MM.1S (cell line): ENCODE measurements at regions not wholly inside any gene's neighbourhood (a gene's known extent, or its start where the extent isn't known, plus 50 kb on each side); places are given as distances from the start of the nearest gene placed in this dataset.

Experiments
- DNase-seq: peaks from one replicate; pipeline ENCODE4 v3.0.0-alpha.2; 2015
- H2AFZ ChIP-seq: fragments of 300-600 bp; sonication (generic); 2 replicates; pipeline ENCODE4 v1.6.0; 2016; ENCODE audit warnings: antibody characterized with exemption, low read length
- H3F3A ChIP-seq: fragments of 300-600 bp; sonication (generic); 2 replicates; pipeline ENCODE4 v1.6.1; 2016; ENCODE audit warnings: mild to moderate bottlenecking, antibody characterized with exemption, low read length, moderate library complexity, mixed read lengths; ENCODE audit not compliant: insufficient read depth
- H3K27ac ChIP-seq: fragments of 300-600 bp; sonication (generic); 2 replicates; pipeline ENCODE4 v1.5.1; 2016; ENCODE audit warnings: mild to moderate bottlenecking, low read length
- H3K27me3 ChIP-seq: fragments of 300-600 bp; sonication (generic); replicated peaks from 2 replicates; pipeline ENCODE4 v1.6.0; 2016; ENCODE audit warnings: low read length; ENCODE audit not compliant: insufficient read depth
- H3K36me3 ChIP-seq: fragments of 300-600 bp; sonication (generic); replicated peaks from 2 replicates; pipeline ENCODE4 v1.6.1; 2016; ENCODE audit warnings: mild to moderate bottlenecking, low read length, mixed read lengths; ENCODE audit not compliant: insufficient read depth
- H3K4me1 ChIP-seq: fragments of 300-600 bp; sonication (generic); 2 replicates; pipeline ENCODE4 v1.6.1; 2016; ENCODE audit warnings: low read length, mixed read lengths
- H3K4me2 ChIP-seq: fragments of 300-600 bp; sonication (generic); 2 replicates; pipeline ENCODE4 v1.6.0; 2016; ENCODE audit warnings: low read depth, low read length
- H3K4me3 ChIP-seq: fragments of 300-600 bp; sonication (generic); 2 replicates; pipeline ENCODE4 v1.5.1; 2016; ENCODE audit warnings: low read length, mixed read lengths
- H3K79me2 ChIP-seq: fragments of 300-600 bp; sonication (generic); 2 replicates; pipeline ENCODE4 v1.6.1; 2016; ENCODE audit warnings: mixed run types, low read length, mixed read lengths
- H3K9ac ChIP-seq: fragments of 300-600 bp; sonication (generic); 2 replicates; pipeline ENCODE4 v1.6.1; 2016; ENCODE audit warnings: low read length, mixed read lengths
- H3K9me2 ChIP-seq: fragments of 300-600 bp; sonication (generic); replicated peaks from 2 replicates; pipeline ENCODE4 v1.6.1; 2016; ENCODE audit warnings: mild to moderate bottlenecking, low read length, mixed read lengths; ENCODE audit not compliant: insufficient read depth
- H3K9me3 ChIP-seq: fragments of 300-600 bp; sonication (generic); replicated peaks from 2 replicates; pipeline ENCODE4 v1.6.1; 2016; ENCODE audit warnings: mild to moderate bottlenecking, low read length, mixed read lengths; ENCODE audit not compliant: insufficient read depth
- H4K20me1 ChIP-seq: fragments of 300-600 bp; sonication (generic); 2 replicates; pipeline ENCODE4 v1.6.1; 2016; ENCODE audit warnings: mild to moderate bottlenecking, low read length, moderate library complexity, mixed read lengths; ENCODE audit not compliant: insufficient read depth
- EZH2 ChIP-seq: fragments of 300-600 bp; sonication (generic); optimal IDR thresholded peaks from 2 replicates; pipeline ENCODE3; 2017; ENCODE audit warnings: low read depth, mild to moderate bottlenecking, antibody characterized with exemption, low read length, mixed read lengths
- EZH2phosphoT487 ChIP-seq: fragments of 300-600 bp; sonication (generic); IDR thresholded peaks from 2 replicates; pipeline ENCODE4 v1.6.1; 2018; ENCODE audit warnings: antibody characterized with exemption, low read length
- TF ChIP-seq, protein P1 (sequence below): fragments of 300-600 bp; sonication (generic); IDR thresholded peaks from 2 replicates; pipeline ENCODE4 v1.5.1; 2016; ENCODE audit warnings: antibody characterized with exemption, low read length, mixed read lengths

DNA sequence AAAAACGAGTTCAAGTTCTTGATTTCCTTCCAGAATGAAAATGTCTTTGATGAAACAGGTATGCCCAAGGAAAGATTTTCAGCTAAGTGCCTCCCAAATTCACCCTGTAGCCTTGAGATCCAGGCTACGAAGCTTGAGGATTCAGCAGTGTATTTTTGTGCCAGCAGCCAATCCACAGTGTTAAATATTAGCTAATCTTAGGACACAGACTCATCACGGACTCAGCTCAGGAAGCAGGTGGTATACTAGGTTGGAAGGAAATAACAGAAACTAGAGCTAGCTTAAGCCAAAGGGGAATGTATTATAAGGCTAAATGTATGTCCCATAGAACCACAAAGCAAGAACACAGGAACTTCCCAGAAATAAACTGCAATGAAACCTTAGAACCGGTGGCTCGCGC is 151.0 kb upstream of the PRSS1 start:
- no peaks in the 10 kb centered on the region for H3K4me1 ChIP-seq
- H3K27me3 ChIP-seq: no peaks in the 10 kb centered on the region; the same call in 1 of the 2 replicates

DNA sequence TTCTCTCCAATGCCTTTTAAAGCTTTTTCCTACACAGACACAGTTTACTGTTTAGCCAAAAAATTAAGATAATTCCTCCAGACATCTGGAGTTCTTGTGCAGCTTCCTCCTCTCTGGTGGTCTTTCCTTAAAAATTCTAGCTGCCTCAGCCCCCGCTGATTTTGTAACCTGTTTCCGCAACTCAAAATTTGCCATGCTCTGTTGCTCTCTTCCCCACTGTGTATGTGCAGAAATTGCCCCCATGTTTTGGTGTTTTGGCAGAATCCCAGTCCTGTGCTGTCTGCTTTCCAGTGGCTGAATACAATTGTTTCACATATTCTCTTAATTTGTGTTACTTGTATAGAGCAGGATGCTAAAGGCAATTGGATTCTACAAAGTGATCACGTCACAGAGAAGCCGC is 151.7 kb upstream of the PRSS1 start:
- Histone ChIP-seq H3K4me1 (no peaks in the 10 kb centered on the region), H3K27ac (no peak overlapping the region), H3K9me3 (no peaks in the 10 kb centered on the region), H3K4me2 (no peak overlapping the region), H3F3A (no peaks in the 10 kb centered on the region), H3K36me3 (no peaks in the 10 kb centered on the region), H3K4me3 (no peak overlapping the region), H3K9me2 (no peaks in the 10 kb centered on the region), H3K27me3 (no peaks in the 10 kb centered on the region; the same call in 1 of the 2 replicates), H3K9ac (no peak overlapping the region), H3K79me2 (no peaks in the 10 kb centered on the region), H2AFZ (no peak overlapping the region), H4K20me1 (no peaks in the 10 kb centered on the region)
- DNase-seq: no peak
- TF ChIP-seq, protein P1, sequence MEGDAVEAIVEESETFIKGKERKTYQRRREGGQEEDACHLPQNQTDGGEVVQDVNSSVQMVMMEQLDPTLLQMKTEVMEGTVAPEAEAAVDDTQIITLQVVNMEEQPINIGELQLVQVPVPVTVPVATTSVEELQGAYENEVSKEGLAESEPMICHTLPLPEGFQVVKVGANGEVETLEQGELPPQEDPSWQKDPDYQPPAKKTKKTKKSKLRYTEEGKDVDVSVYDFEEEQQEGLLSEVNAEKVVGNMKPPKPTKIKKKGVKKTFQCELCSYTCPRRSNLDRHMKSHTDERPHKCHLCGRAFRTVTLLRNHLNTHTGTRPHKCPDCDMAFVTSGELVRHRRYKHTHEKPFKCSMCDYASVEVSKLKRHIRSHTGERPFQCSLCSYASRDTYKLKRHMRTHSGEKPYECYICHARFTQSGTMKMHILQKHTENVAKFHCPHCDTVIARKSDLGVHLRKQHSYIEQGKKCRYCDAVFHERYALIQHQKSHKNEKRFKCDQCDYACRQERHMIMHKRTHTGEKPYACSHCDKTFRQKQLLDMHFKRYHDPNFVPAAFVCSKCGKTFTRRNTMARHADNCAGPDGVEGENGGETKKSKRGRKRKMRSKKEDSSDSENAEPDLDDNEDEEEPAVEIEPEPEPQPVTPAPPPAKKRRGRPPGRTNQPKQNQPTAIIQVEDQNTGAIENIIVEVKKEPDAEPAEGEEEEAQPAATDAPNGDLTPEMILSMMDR: no peak
- TF ChIP-seq EZH2phosphoT487 (no peak), EZH2 (no peak)

More for the DNA sequence above, 151.0 kb upstream of the PRSS1 start:
- Histone ChIP-seq H2AFZ (no peak overlapping the region), H3K4me3 (no peak overlapping the region), H3K4me2 (no peak overlapping the region), H3K36me3 (no peaks in the 10 kb centered on the region), H3F3A (no peaks in the 10 kb centered on the region), H3K9me3 (no peaks in the 10 kb centered on the region), H4K20me1 (no peaks in the 10 kb centered on the region), H3K9ac (no peak overlapping the region), H3K79me2 (no peaks in the 10 kb centered on the region), H3K27ac (no peak overlapping the region), H3K9me2 (no peaks in the 10 kb centered on the region)
- TF ChIP-seq EZH2 (no peak), EZH2phosphoT487 (no peak)
- TF ChIP-seq, protein P1: no peak
- DNase-seq: no peak

DNA sequence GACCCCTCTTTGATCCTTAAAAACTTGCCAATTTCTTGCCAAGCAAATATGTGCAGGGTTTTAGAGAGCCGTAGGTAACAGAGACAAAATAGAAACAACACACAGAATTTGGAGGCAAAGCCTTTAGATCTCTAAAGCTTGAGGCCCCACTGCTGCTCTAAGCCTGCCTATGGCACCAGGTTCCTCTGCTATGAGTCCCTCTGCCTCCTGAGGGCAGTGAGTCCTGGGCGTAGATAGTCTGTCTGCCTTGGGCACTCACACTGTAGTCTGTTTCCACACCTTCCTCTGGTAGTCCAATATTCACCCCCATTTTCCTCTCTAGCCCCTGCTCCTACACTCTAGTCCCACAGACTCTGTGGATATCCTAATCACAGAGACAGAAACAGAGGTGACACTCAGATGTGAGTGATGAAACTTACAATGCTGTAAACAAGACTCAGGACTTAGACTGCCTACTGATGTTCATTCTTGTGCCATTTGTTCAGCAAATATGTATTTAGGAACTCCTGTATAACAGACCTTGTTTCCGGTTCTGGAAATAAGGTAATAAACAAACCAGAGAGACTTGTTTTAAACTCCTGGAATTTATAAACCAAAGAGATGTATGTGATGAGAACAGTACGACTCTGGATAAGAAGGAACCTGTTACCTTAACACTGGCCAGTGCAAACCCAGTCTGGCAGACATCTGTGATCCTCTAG is 153.3 kb upstream of the PRSS1 start:
- no peaks in the 10 kb centered on the region for H3K9me3 ChIP-seq
- H3K79me2 ChIP-seq: no peaks in the 10 kb centered on the region
- no peak overlapping the region for H3K4me2 ChIP-seq
- H4K20me1 ChIP-seq: no peaks in the 10 kb centered on the region
- H3F3A ChIP-seq: no peaks in the 10 kb centered on the region
- TF ChIP-seq EZH2phosphoT487 (no peak), EZH2 (no peak)
- TF ChIP-seq, protein P1: no peak
- H3K9ac ChIP-seq: no peak overlapping the region
- no peak for DNase-seq
- H3K4me3 ChIP-seq: no peak overlapping the region
- no peaks in the 10 kb centered on the region; the same call in 1 of the 2 replicates for H3K27me3 ChIP-seq
- no peak overlapping the region for H3K27ac ChIP-seq
- no peaks in the 10 kb centered on the region for H3K36me3 ChIP-seq
- H3K9me2 ChIP-seq: no peaks in the 10 kb centered on the region
- no peaks in the 10 kb centered on the region for H3K4me1 ChIP-seq
- no peak overlapping the region; the same call in 1 of the 2 replicates for H2AFZ ChIP-seq
